Astrocyte (in vitro differentiated cells and primary cell): ENCODE measurements at regions not wholly inside any gene's neighbourhood (a gene's known extent, or its start where the extent isn't known, plus 50 kb on each side); places are given as distances from the start of the nearest gene placed in this dataset.

Source experiments
- EZH2 ChIP-seq: IDR thresholded peaks from 2 replicates; pipeline ENCODE4 v1.6.1; 2012; ENCODE audit warnings: mild to moderate bottlenecking, low read length, inconsistent platforms; ENCODE audit not compliant: insufficient read depth
- TF ChIP-seq, protein P1 (sequence below): IDR thresholded peaks from 2 replicates; pipeline ENCODE4 v1.5.1; 2011; ENCODE audit warnings: low read depth, mild to moderate bottlenecking, inconsistent platforms, low read length, moderate library complexity; ENCODE audit not compliant: insufficient read depth

GRCh38 chr5:57034201-57034916 is 82.4 kb upstream of the MIER3 start:
- TF ChIP-seq, protein P1, sequence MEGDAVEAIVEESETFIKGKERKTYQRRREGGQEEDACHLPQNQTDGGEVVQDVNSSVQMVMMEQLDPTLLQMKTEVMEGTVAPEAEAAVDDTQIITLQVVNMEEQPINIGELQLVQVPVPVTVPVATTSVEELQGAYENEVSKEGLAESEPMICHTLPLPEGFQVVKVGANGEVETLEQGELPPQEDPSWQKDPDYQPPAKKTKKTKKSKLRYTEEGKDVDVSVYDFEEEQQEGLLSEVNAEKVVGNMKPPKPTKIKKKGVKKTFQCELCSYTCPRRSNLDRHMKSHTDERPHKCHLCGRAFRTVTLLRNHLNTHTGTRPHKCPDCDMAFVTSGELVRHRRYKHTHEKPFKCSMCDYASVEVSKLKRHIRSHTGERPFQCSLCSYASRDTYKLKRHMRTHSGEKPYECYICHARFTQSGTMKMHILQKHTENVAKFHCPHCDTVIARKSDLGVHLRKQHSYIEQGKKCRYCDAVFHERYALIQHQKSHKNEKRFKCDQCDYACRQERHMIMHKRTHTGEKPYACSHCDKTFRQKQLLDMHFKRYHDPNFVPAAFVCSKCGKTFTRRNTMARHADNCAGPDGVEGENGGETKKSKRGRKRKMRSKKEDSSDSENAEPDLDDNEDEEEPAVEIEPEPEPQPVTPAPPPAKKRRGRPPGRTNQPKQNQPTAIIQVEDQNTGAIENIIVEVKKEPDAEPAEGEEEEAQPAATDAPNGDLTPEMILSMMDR: no peak
- no peak for TF ChIP-seq EZH2
